Urinary bladder (tissue), 3 donors: ENCODE measurements at regions not wholly inside any gene's neighbourhood (a gene's known extent, or its start where the extent isn't known, plus 50 kb on each side); places are given as distances from the start of the nearest gene placed in this dataset.

Source experiments
- DNase-seq: peaks from one replicate; pipeline ENCODE4 v3.0.0-alpha.2; 2015; ENCODE audit errors: extremely low spot score
- H3K27ac ChIP-seq: one replicate; pipeline ENCODE4 v1.5.1; 2013; ENCODE audit warnings: low read depth, mild to moderate bottlenecking, moderate library complexity
- H3K36me3 ChIP-seq: one replicate; pipeline ENCODE4 v1.6.1; 2013; ENCODE audit warnings: mild to moderate bottlenecking, moderate library complexity; ENCODE audit not compliant: insufficient read depth
- H3K4me1 ChIP-seq: one replicate; pipeline ENCODE4 v1.6.1; 2013; ENCODE audit warnings: mild to moderate bottlenecking, moderate library complexity; ENCODE audit not compliant: insufficient read depth
- H3K4me3 ChIP-seq: one replicate; pipeline ENCODE4 v1.5.1; 2013; ENCODE audit warnings: low read depth, low read length
- WGBS: extraction: QIAGEN DNeasy Blood & Tissue Kit; methylation state at CpG from one replicate; pipeline ENCODE4 v1.1.7; 2013; 5-methylcytosine and 5-hydroxymethylcytosine counted together
- donor health status: healthy with polysubstance abuse.
- donor health status: healthy.

- WGBS, result 81% methylated on average over 3 of the region's 3 CpGs
- H3K4me1 ChIP-seq, result no peaks in the 10 kb centered on the region
- no peaks in the 10 kb centered on the region for H3K36me3 ChIP-seq
- DNase-seq, result no peak
- H3K4me3 ChIP-seq, result no peak overlapping the region
- no peak overlapping the region for H3K27ac ChIP-seq
Measured at GRCh38 chr3:117103675-117104074, 394.1 kb downstream of the TUSC7 start.

- WGBS, result 80% methylated on average over 2 of the region's 2 CpGs
- H3K27ac ChIP-seq, result no peak overlapping the region
- no peak overlapping the region for H3K4me3 ChIP-seq
- no peaks in the 10 kb centered on the region for H3K4me1 ChIP-seq
- DNase-seq, result no peak
- no peaks in the 10 kb centered on the region for H3K36me3 ChIP-seq
Measured at GRCh38 chr3:117104381-117104780, 394.8 kb downstream of the TUSC7 start.

DNA sequence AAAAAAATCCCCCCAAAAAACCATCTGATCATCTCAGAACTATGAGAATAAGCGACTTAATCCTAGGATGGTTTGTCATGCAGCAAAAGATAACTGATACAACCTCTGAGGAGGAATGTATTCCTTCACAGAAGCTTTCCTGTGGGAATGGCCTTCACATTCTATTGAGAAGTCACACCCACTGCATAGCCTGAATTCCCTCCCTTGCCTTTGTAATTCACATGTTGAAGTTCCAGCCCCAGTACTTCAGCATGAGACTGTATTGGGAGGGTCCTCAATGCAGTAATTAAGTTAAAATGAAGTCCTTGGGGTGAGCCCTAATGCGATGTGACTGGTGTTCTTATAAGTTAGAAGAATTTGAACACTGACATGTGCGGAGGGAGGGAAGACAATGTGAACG, 395.2 kb downstream of the TUSC7 start:
- DNase-seq, result no peak
- Histone ChIP-seq H3K27ac (no peak overlapping the region), H3K4me3 (no peak overlapping the region), H3K36me3 (no peaks in the 10 kb centered on the region), H3K4me1 (no peaks in the 10 kb centered on the region)
- WGBS, result 96% methylated on average over 4 of the region's 4 CpGs

DNA sequence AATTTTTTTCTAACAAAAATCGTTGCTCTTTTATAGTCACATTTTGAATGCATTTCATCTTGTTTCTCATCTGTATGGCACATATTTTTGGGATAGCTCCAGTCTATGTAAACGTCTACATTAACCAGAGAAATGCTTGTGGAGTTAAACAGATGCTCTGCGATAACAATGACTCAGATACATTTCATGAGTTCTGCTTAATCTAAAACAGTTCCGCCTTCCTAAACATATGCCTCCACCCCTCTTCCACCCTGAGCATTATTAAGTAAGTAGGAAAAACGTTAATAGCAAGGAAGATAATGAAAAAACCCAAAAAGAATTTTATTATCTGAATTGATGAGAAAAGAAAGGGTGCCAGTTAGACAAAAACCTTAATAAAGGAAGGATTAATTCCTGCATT, 396.1 kb downstream of the TUSC7 start:
- DNase-seq, result no peak
- Histone ChIP-seq H3K4me1 (no peaks in the 10 kb centered on the region), H3K36me3 (no peaks in the 10 kb centered on the region), H3K27ac (no peak overlapping the region), H3K4me3 (no peak overlapping the region)
- WGBS, result 32% methylated on average over 5 of the region's 5 CpGs

DNA sequence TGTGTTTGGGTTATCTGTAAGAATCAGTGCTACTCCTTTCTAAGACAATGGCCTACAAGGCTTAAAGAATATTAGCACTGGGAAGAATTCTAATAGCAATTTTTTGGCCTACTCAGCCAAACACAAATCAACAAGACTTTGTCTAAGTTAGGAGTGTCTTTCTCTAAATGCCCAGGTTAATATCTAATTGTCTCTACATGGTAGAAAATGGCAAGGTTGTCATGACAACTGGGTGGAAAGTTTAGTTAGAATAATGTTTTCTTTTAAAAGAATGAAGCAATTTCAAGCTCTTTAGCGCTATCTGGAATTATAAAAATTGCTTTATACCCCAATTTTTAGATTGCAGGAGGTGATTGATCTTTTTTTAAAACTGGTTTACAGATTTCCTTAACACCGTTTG, 396.8 kb downstream of the TUSC7 start:
- 96% methylated on average over 2 of the region's 2 CpGs for WGBS
- no peaks in the 10 kb centered on the region for H3K36me3 ChIP-seq
- DNase-seq, result no peak
- H3K4me3 ChIP-seq, result no peak overlapping the region
- no peak overlapping the region for H3K27ac ChIP-seq
- H3K4me1 ChIP-seq, result no peaks in the 10 kb centered on the region

- Histone ChIP-seq H3K4me3 (no peak overlapping the region), H3K27ac (no peak overlapping the region), H3K4me1 (no peaks in the 10 kb centered on the region), H3K36me3 (no peaks in the 10 kb centered on the region)
- WGBS, result 77% methylated on average over 2 of the region's 2 CpGs
- no peak for DNase-seq
Measured at GRCh38 chr3:117107946-117108345, 398.4 kb downstream of the TUSC7 start.

- no peak for DNase-seq
- H3K4me1 ChIP-seq, result no peaks in the 10 kb centered on the region
- H3K36me3 ChIP-seq, result no peaks in the 10 kb centered on the region
- WGBS, result 91% methylated on average over 6 of the region's 6 CpGs
- H3K4me3 ChIP-seq, result no peak overlapping the region
- H3K27ac ChIP-seq, result no peak overlapping the region
Measured at GRCh38 chr3:117109178-117109577, 399.6 kb downstream of the TUSC7 start.

GRCh38 chr3:117114517-117115265, 405.1 kb downstream of the TUSC7 start:
- 88% methylated on average over 5 of the region's 5 CpGs for WGBS
- no peak for DNase-seq
- H3K36me3 ChIP-seq, result no peaks in the 10 kb centered on the region
- H3K4me1 ChIP-seq, result no peaks in the 10 kb centered on the region
- H3K27ac ChIP-seq, result no peak overlapping the region
- H3K4me3 ChIP-seq, result no peak overlapping the region

DNA sequence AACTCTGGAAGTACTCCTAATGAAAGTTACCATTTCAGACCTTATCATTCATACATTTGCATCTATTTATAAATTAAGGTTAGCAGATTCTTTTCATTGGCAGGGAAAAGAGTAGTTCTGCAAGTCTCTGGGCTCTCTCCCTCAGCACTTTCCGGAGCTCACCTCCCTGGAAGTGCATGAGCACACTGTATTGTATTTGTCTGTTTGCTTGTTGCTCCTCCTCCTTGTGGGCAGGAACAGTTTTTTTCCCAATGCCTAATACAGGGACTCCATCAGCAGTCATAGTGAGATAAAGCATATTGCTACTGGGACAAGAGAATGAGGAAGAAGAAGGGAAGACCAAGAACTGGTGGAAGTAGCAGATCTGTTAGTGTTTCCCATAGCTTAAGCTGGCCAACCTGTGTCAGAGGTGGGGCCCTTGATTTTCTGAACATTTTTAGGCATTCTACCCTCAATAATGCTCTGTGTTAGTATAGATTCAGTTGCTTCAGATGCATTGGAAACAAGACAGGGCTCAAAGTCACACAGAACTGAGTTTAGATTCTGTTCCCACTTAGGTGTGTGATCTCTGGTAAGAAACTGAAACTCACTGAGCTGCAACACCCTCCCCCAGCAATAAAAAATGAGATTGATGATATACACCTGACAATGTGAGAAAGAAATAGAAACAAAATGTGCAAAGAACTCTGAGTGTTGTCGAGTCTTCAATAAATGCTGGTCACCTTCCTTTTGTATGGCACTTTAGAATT, 407.8 kb downstream of the TUSC7 start:
- H3K36me3 ChIP-seq, result no peaks in the 10 kb centered on the region
- H3K4me1 ChIP-seq, result no peaks in the 10 kb centered on the region
- no peak for DNase-seq
- no peak overlapping the region for H3K27ac ChIP-seq
- H3K4me3 ChIP-seq, result no peak overlapping the region
- WGBS, result 85% methylated on average over 2 of the region's 2 CpGs

DNA sequence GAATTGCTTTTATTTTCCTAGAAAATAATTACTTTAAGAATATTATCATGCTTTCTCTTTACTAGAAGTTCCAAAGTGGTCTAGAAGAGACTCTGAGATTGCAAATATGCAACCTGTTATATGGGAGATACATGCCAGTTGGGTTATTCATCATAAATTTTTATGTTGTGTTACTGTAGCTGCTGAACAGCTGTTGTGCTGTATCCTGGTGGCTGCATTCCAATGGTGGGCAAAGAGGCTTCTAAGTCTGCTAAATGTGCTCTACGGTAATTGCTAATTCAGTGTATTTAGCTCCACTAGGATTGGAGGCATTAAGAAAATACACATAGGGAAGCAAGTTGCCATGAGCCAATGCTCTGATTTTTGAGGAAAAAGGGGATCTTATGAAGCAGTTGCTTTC, 409.0 kb downstream of the TUSC7 start:
- 78% methylated on average over 1 of the region's 1 CpG for WGBS

DNA sequence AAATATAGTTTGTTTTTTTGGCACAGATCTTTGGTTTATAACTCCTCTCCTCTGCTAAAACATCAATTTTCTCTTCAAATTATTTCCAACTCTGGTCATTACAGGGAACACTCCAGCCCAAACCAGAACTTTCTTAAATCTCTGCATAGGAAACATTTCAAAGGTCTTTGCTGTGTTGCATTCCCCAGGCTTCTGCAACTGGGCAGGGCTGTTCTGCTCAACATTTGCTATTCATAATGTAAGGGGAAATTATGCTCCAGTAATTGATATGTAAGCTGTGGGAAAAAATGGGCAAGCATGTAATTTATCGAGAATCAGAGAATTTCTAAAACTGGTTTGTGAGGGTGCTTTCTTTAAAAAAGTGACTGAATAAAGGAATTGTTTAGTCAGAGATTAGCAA, 410.4 kb downstream of the TUSC7 start:
- WGBS, result 45% methylated on average over 1 of the region's 1 CpG
- Histone ChIP-seq H3K36me3 (no peaks in the 10 kb centered on the region), H3K27ac (no peak overlapping the region), H3K4me1 (no peaks in the 10 kb centered on the region), H3K4me3 (no peak overlapping the region)
- no peak for DNase-seq

More for the DNA sequence above, 409.0 kb downstream of the TUSC7 start:
- Histone ChIP-seq H3K4me1 (no peaks in the 10 kb centered on the region), H3K27ac (no peak overlapping the region), H3K36me3 (no peaks in the 10 kb centered on the region), H3K4me3 (no peak overlapping the region)
- DNase-seq, result no peak

DNA sequence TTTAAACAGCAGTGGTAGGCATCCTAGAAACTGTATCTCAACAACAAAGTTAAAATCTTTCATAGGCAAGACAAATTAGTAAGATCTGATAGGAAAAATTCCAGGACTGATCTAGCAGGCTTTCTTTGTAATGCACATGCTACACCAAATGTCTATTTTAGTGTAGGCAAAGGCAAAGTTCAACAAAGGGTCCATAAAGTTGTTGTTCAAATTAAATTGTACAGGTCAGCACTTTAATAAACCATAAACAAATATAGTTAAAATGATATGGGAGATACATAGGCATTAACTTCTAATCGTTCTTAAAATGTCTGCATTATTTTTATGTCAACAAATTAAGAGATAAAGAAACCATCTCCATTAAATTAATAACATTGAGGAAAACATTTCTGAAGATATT, 413.0 kb downstream of the TUSC7 start:
- no peak for DNase-seq
- H3K36me3 ChIP-seq, result no peaks in the 10 kb centered on the region
- WGBS, result 63% methylated on average over 1 of the region's 1 CpG

DNA sequence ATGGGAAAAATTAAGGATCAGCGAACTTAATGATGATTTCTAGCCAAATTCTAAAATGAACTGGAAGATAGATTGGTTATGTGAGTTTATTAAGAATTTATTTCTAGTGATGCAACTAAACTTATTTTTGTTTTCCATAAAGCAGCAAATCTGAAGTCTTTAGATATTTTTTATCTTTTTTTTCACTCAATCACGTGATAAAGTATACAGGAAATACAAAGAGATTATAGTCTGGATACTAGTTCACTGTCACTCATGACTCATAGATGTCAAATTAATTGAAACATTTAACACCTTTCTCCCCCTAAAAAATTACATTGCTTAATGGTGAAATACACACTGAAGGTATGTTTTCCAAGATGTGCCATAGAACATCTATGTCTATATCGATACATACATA, 416.9 kb downstream of the TUSC7 start:
- no peak for DNase-seq
- no peak overlapping the region for H3K4me3 ChIP-seq
- no peaks in the 10 kb centered on the region for H3K36me3 ChIP-seq
- WGBS, result 74% methylated on average over 3 of the region's 3 CpGs
- H3K27ac ChIP-seq, result no peak overlapping the region
- H3K4me1 ChIP-seq, result peaks cover 1% of the 10 kb centered on the region

More for the DNA sequence above, 413.0 kb downstream of the TUSC7 start:
- no peaks in the 10 kb centered on the region for H3K4me1 ChIP-seq
- no peak overlapping the region for H3K27ac ChIP-seq
- H3K4me3 ChIP-seq, result no peak overlapping the region

- Histone ChIP-seq H3K27ac (no peak overlapping the region), H3K36me3 (no peaks in the 10 kb centered on the region), H3K4me3 (no peak overlapping the region), H3K4me1 (peaks cover 1% of the 10 kb centered on the region)
- DNase-seq, result no peak
- 84% methylated on average over 5 of the region's 5 CpGs for WGBS
Measured at GRCh38 chr3:117126946-117127546, 417.5 kb downstream of the TUSC7 start.
